NCI-H510A treated with DMSO at 0.1 percent for 48 hours (cell line): ENCODE measurements at regions not wholly inside any gene's neighbourhood (a gene's known extent, or its start where the extent isn't known, plus 50 kb on each side); places are given as distances from the start of the nearest gene placed in this dataset.
"Not testable (repeated sequence)": the region's sequence is repeated elsewhere in the genome, so short reads cannot be mapped to it uniquely, and the experiment has no call there.

Experiments used
- DNase-seq: peaks from one replicate; lab custom pipeline; 2025; lab: John Stamatoyannopoulos, UW

GRCh38 chr18:66280470-66280869 lies 323.4 kb downstream of the CDH19 start:
- peak; percentile 17 for DNase-seq

DNA sequence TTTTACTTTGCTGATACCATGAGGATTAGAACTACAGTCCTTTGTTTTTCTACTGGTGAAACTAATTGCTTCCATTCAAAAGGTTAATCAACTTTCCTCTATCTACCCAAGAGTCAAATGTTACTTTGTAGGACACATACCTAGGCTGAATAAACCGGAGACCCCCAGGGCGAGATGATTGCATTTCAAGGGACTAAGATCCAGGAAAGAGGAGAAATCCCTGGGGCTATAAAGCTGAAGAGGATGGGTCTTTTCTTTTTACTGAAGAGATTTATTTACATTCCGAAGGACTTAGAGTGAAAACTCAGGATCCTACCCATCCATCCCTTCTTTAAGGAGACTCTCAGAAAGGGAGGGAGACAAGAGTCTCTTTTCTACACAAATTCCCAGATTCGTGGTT lies 331.9 kb downstream of the CDH19 start:
- DNase-seq = no peak

DNA sequence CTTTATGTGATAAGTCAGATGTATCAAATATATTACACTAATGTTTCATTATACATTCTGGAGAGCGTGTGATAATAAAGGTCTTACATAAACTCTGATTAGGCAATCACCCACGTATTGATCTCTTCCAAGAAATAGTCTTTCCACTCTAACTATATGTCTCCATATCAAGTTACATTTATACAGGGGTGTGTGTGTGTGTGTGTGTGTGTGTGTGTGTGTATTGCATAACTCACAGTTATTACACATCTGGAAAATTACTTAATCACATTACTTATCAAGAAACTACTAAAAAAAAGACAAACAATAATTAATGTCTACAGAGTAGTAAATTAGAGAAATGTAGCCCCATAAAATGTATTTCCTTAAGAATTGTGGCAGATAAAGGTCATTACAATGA lies 339.8 kb downstream of the CDH19 start:
- DNase-seq = no peak

GRCh38 chr18:66254121-66254520 lies 349.8 kb downstream of the CDH19 start:
- DNase-seq = no peak

DNA sequence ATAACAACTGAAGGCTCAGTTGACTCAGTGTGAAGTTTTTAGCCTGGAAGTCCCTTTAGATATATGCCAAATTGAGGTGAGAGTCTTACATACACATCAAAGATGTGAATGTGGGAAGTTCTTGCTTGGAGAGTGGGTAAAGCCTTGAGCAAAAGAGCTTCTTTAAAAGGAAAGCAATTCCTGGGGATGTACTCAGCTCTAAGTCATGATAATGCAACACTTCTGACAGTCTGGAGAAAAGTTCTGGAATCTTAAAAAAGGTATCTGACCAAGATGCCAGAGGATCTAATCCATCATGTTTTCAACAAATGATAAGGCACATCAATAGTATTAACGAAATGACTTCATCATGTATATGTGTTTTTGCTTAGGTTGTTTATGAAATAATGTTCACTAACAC lies 351.2 kb downstream of the CDH19 start:
- DNase-seq = no peak

GRCh38 chr18:66235206-66235605 lies 368.7 kb downstream of the CDH19 start:
- no peak for DNase-seq

- DNase-seq = peak; percentile 74
Observed at GRCh38 chr18:66226782-66227181, 377.1 kb downstream of the CDH19 start.

DNA sequence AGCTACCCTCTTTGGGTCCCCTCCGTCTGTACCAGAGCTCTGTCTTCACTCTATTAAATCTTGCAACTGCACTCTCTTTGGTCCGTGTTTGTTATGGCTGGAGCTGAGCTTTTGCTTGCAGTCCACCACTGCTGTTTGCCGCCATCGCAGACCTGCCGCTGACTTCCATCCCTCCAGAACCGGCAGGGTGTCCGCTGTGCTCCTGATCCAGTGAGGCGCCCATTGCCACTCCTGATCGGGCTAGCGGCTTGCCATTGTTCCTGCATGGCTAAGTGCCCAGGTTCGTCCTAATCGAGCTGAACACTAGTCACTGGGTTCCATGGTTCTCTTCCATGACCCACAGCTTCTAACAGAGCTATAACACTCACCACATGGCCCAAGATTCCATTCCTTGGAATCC lies 380.6 kb downstream of the CDH19 start:
- DNase-seq = not testable (repeated sequence)

- DNase-seq = no peak
Observed at GRCh38 chr18:66222174-66222573, 381.7 kb downstream of the CDH19 start.

DNA sequence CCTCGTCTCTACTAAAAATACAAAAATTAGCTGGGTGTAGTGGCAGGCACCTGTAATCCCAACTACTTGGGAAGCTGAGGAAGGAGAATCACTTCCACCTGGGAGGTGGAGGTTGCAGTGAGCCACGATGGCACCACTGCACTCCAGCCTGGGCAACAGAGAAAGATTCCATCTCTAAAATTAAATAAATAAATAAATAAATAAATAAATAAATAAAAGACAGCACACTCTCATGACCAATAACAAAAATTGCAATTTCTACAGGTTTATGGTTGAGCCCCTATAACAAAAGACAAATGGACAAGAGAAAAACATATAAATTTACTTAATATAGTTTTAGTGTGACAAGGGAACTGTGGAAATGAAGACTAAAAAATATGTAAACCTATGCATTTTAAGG lies 384.1 kb downstream of the CDH19 start:
- DNase-seq = no peak

GRCh38 chr18:66211749-66212148 lies 392.1 kb downstream of the CDH19 start:
- DNase-seq = no peak

- DNase-seq = no peak
Observed at GRCh38 chr18:66210875-66211274, 393.0 kb downstream of the CDH19 start.

DNA sequence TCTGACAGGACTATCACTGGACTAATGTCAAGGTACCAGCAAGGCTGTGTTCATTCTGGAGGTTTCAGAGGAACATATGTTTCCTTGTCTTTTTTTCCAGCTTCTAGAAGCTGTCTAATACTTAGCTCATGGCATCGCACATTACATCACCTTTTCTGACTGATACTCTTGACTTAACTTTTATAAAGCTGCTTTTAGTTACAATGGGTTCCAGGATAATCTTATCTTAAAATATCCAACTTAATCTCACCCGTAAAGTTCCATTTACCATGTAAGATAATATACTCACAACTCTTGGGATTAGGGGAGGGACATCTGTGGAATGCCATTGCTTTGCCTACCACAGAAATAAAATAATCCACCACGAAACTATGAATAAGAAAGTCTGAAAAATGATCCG lies 394.2 kb downstream of the CDH19 start:
- no peak for DNase-seq

DNA sequence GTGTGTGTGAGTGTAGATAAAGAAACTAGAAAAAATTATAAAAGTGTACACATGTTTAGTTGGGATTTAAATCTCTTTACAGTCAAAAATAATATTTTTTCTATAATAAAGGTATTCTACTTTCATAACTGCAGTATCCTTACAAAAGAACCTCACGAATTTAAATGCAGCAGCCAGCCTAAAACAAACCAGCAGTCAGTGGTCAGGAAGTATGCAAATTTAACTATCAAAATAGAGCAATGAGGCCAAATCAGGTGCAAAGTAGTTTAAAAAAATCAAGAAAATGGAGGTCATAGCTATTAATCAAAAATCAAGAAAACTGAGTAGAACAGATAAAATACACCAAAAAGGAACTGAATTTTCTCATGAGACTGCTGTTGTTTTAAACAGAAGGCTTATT lies 407.1 kb downstream of the CDH19 start:
- DNase-seq = no peak

DNA sequence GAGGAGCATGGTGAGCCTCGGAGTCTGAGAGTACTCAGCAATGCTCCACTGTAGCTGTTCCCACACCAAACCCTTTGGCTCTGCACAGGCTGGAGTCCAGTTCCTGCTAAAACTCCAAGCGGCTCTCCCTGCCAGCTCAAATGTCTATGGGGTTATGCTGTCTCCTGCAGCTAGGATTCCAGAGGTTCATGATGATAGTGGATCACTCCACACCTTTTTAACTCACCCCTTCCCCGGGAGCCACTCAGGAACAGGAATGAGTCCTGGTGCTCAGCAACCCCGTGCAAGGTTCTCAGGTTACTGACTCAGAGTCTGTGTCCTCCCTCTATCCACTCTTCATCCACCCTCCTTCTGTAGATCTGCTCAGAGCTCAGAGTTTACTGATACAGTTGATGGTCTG lies 410.0 kb downstream of the CDH19 start:
- DNase-seq = peak; percentile 10

DNA sequence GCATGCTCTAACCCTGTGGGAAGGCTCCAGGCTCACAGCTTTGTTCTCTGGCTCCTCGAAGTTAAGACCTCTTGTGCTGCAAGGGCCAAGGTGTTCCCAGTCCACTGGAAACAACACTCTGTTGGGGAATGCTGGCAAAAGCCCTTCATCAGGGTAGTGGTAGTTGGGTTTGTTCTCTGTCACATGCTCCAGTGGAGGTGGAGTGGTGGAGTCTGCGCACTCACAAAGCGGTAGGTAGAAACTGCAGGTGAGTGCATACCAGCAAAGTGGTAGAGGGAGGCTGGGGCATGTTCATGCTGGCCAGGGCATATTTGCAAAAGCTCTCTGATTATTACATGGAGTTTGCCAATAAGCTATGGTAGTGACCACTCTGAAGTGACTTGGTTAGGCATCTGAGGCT lies 410.5 kb downstream of the CDH19 start:
- no peak for DNase-seq

DNA sequence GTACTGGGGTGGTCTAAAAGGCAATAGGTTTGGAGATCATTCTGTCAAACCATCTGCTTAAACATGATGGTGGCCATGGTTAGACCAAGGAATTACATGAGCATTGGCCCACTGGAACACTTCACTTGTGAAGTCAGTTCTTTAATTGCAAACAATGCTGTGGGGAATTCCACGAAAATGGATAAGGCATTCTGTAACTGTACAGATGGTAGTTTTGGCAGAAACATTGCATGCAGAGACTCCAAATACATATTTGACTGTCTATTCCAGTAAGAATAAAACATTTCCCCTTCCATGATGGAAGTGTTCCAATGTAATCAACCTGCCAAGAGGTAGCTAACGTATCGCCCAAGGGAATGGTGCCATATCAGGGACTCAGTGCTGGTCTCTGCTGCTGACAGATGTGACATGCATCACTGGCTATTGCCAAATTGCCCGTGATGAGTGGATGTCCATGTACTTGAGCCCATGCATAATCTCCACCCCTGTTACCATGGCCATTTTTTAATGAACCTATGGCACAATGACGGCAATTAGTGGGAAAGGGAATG lies 417.9 kb downstream of the CDH7 start:
- no peak for DNase-seq

GRCh38 chr18:66167829-66168684 lies 417.2 kb downstream of the CDH7 start:
- DNase-seq = no peak

DNA sequence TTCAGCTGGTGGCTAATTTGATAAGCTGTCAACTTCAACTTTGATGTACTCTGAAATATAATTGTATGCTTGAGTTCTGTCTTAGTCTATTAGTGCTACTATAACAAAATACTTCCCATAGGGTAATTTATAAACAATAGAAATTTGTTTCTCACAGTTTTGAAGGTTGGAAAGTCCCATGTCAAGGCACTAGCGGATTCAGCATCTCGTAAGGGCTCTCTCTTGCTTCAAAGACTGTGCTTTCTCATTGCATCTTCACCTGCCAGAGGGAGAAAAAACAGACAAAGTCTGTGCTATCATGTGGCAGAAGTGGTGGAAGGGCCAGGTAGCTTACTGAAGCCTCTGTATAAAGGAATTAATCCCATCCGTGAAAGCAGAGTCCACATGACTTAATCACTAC lies 409.2 kb downstream of the CDH7 start:
- no peak for DNase-seq

DNA sequence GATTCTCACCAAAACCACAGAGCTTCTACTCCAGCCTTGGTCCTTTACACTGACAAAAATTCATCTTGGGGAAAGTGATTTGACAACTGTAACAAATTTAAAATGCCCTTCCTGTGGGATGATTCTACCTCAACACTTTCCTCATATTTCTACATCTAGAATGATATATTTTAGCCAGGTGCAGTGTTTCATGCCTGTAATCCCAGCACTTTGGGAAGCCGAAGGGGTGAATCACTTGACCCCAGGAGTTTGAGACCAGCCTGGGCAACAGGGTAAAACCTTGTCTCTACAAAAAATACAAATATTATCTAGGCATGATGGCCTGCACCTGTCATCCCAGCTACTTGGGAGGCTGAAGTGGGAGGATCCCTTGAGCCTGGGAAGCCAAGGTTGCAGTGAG lies 408.6 kb downstream of the CDH7 start:
- no peak for DNase-seq

DNA sequence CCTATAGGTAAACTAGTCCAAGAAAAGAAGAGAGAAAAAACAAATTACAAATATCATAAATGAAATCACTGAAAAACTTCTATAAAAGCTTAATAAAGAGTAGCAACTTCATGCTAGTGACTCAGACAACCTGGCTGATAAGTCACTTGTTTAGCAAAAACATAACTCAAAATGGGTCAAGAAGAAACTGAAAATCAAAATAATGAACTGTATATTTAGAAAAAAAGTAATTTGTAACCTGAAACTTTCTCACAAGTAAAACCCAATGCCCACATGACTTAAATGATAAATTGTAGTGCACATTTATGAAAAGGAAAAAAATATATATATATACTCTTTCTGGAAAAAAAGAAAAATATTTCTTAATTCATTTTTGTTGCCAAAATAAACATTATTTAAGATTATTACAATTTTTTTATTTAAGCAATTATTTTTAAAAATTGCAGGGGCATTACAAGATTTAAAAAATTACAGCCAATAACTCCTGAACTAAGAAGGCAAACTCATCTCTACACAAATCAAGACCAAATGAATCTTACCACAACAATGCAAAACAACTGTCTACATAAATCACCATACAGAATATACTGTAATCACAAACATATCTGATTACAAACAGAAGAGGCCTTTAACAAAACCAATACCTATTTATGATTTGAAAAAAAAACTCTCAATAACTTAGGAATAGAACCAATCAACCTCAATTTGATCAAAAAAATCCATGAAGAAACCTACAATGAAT lies 406.3 kb downstream of the CDH7 start:
- DNase-seq = no peak

DNA sequence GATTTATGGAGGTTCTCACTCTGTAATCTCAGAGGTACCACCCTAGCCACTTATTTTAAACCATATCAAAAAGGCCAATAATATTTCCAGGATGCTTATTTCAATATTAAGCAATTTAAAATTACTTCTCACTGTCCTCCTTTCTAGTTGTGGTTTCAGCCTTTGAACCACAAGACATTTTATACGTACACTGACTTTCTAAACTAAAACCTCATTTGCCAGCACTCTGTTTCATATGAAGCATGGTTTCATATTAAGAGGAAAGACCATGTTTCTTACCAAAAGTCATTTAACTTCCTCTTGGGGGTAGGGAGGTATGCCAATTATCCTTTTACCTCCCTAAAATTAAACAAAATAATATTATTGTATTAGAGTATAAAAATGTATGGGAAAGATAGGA lies 399.8 kb downstream of the CDH7 start:
- no peak for DNase-seq

- DNase-seq = no peak
Observed at GRCh38 chr18:66143029-66143428, 392.2 kb downstream of the CDH7 start.
